ENCODE measurements at regions not wholly inside any gene's neighbourhood (a gene's known extent, or its start where the extent isn't known, plus 50 kb on each side); places are given as distances from the start of the nearest gene placed in this dataset.

DNA sequence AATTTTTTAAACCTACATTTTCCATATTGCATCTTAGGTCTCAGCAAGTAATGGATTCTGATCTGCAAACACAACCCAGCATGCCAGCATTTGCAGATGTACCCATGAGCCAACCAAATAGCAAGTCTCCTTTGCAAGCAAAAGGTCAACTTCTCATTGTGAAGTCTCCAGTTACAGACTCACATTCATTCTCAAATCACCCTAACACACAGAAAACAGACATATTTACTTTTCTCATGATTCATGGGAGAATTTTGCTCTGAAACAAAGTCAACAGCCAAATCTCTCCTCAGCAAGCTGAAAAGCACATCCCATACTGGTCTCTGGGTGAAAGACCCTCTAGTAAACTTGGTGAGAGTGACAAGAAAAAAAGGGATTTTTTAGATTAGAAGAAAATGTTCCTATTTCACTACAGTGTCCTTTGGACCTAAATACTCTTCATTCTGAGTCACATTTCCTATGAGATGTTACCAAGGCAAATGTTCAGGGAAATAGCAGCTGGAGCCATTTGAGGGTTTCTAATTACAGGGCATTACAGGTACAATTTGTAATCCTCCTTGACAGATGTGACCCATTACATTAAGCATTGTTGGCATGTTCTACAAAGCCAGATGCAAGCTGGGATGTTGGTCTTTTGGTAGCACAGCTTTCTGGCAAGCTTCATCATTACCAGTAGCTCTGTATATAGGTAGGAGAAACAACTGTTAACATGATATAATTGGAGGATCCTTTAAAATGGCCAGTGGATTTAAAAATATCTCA is 383.3 kb downstream of the SMARCA1 start:
- Mint-ChIP-seq H3K36me3 (ENCODE audit: low read depth) (no peaks in the 10 kb centered on the region), H3K27me3 (ENCODE audit: low read depth) (no peaks in the 10 kb centered on the region), H3K4me1 (peaks cover 22% of the 10 kb centered on the region), H3K9me3 (no peaks in the 10 kb centered on the region), H3K4me3 (no peak overlapping the region), H3K27ac (peak overlapping the region in 1 of 3 experiments; percentile 12)
- TF ChIP-seq, protein P1, sequence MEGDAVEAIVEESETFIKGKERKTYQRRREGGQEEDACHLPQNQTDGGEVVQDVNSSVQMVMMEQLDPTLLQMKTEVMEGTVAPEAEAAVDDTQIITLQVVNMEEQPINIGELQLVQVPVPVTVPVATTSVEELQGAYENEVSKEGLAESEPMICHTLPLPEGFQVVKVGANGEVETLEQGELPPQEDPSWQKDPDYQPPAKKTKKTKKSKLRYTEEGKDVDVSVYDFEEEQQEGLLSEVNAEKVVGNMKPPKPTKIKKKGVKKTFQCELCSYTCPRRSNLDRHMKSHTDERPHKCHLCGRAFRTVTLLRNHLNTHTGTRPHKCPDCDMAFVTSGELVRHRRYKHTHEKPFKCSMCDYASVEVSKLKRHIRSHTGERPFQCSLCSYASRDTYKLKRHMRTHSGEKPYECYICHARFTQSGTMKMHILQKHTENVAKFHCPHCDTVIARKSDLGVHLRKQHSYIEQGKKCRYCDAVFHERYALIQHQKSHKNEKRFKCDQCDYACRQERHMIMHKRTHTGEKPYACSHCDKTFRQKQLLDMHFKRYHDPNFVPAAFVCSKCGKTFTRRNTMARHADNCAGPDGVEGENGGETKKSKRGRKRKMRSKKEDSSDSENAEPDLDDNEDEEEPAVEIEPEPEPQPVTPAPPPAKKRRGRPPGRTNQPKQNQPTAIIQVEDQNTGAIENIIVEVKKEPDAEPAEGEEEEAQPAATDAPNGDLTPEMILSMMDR (IDR thresholded peaks at IDR 0.05; ENCODE audit: unreplicated experiment in 3 of 3) = no peak

DNA sequence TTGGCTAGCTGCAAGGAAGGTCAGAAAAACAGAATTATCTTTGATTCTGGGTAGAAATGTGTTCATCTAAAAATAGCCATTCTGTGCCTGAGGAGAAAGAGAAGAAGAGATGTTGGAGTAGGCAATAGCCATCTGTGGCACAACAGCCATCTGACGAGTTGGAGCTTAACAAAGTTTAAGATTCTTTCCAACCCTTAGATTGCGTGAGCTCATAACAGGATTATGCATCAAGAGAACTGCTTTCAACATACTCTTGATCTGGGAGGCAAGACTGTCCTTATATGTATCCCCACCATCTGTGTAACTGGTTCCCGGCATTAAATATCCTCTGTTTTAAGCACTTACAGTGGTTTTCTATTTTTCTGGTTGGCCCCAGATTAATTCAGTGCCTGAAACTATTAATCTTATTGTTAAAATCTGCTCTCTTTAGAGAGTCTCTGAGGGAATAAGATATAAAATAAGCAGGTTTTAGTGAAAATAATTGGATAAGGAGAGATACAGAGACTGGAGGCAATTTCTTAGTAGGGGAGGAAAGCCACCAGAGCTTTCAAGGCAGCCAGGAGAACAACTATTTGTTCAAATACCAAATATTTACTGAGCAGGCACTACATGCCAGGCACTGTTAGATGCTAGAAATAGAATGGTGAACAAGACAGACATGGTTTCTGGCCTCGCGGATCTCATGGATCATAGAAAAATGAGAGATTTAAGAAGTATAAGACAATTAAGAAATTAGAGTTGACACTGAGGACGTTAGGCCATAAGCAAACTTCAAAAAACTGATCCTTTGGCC is 398.0 kb downstream of the SMARCA1 start:
- TF ChIP-seq, protein P1 (IDR thresholded peaks at IDR 0.05; ENCODE audit: unreplicated experiment in 3 of 3) = no peak
- Mint-ChIP-seq H3K36me3 (ENCODE audit: low read depth) (no peaks in the 10 kb centered on the region), H3K27me3 (ENCODE audit: low read depth) (no peaks in the 10 kb centered on the region), H3K9me3 (no peaks in the 10 kb centered on the region), H3K4me1 (no peaks in the 10 kb centered on the region), H3K27ac (no peak overlapping the region), H3K4me3 (no peak overlapping the region)

DNA sequence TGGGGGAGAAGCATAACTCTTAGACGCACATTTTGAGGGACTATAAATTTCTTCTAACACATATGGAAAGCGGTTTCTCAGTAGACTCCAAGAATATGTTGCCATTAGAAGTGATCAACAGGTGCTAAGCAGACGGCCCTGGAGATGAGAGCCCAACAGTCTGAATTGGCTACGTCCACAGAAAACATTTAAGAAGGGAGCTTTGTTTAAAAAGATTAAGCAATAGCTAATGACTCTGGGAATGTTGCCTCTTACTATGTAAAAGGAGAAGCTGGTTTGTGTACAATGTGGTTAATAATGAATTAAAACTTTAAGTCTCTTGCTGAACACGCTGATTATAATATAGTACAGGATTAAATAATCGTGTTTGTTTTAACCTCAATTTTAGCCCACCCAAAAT is 399.5 kb downstream of the SMARCA1 start:
- no peak overlapping the region for H3K27ac Mint-ChIP-seq
- no peaks in the 10 kb centered on the region for H3K4me1 Mint-ChIP-seq
- H3K4me3 Mint-ChIP-seq = no peak overlapping the region
- no peaks in the 10 kb centered on the region for H3K27me3 Mint-ChIP-seq (ENCODE audit: low read depth)
- H3K9me3 Mint-ChIP-seq = no peaks in the 10 kb centered on the region
- TF ChIP-seq, protein P1 (IDR thresholded peaks at IDR 0.05; ENCODE audit: unreplicated experiment in 3 of 3) = no peak
- no peaks in the 10 kb centered on the region for H3K36me3 Mint-ChIP-seq (ENCODE audit: low read depth)

DNA sequence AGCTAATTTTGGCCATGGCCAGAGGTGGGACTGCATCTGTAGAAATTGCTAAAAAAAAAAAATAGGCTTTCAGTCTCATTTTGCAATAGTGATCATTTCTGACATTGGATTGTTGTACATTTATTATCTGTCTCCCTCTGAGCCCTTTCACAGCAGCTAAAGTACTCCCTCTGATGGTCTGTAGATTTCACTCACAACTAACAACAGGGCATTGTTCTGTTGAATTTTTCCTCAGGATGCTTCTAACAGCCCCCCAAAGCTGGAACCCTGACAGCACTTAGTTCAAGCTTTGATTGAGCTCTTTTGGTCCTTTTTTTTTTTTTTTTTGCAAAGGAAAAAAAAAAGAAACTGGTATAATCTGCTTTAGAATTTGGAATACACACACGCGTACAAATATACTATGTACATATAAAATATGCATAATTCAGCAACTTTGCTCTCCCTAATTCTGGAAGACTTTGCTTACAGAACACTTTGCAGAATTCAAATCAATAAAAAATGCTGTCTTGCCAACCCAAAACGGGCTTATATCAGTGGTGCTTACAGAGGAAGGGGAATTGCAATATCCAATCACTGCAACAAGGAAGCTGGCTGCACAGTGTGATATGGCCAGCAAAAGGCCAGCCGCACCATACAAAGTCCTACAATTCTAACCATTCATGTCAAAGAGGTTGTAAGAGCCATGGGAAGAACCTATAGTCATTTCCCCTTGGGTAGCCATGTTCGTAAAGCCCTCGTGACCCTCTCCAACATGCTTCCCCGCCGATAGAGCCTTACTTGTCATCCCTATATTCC is 406.4 kb downstream of the SMARCA1 start:
- H3K4me1 Mint-ChIP-seq = no peaks in the 10 kb centered on the region
- TF ChIP-seq, protein P1 (IDR thresholded peaks at IDR 0.05; ENCODE audit: unreplicated experiment in 3 of 3) = peak; percentile 13 to 26 (median 25)
- H3K4me3 Mint-ChIP-seq = no peak overlapping the region
- no peaks in the 10 kb centered on the region for H3K9me3 Mint-ChIP-seq
- no peak overlapping the region for H3K27ac Mint-ChIP-seq
- H3K27me3 Mint-ChIP-seq (ENCODE audit: low read depth) = no peaks in the 10 kb centered on the region
- no peaks in the 10 kb centered on the region for H3K36me3 Mint-ChIP-seq (ENCODE audit: low read depth)

DNA sequence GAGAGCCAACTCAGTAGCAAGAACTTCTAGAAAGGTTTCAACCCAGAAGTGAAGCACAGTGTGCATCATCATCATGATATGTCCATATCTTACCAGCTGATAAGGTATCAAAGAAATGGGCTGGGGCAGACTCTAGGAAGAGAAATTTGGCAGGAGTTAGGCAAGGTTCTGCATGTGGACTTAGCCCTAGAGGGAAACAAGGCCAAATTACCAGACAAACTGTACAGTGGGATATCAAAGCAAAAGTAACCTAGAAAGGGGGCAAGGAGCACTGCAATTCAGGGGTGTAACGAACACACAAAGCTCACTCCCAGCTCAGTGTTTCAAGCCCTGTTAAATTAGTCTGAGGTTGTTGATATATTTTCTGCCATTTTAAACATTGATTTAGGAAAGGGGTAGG is 407.4 kb downstream of the SMARCA1 start:
- no peaks in the 10 kb centered on the region for H3K27me3 Mint-ChIP-seq (ENCODE audit: low read depth)
- no peaks in the 10 kb centered on the region for H3K4me1 Mint-ChIP-seq
- H3K36me3 Mint-ChIP-seq (ENCODE audit: low read depth) = no peaks in the 10 kb centered on the region
- no peak overlapping the region for H3K27ac Mint-ChIP-seq
- no peaks in the 10 kb centered on the region for H3K9me3 Mint-ChIP-seq
- TF ChIP-seq, protein P1 (IDR thresholded peaks at IDR 0.05; ENCODE audit: unreplicated experiment in 3 of 3) = no peak
- H3K4me3 Mint-ChIP-seq = no peak overlapping the region

Data from nephron (organoid).